ENCODE measurements at regions not wholly inside any gene's neighbourhood (a gene's known extent, or its start where the extent isn't known, plus 50 kb on each side); places are given as distances from the start of the nearest gene placed in this dataset.
"Not testable (repeated sequence)": the region's sequence is repeated elsewhere in the genome, so short reads cannot be mapped to it uniquely, and the experiment has no call there.

DNA sequence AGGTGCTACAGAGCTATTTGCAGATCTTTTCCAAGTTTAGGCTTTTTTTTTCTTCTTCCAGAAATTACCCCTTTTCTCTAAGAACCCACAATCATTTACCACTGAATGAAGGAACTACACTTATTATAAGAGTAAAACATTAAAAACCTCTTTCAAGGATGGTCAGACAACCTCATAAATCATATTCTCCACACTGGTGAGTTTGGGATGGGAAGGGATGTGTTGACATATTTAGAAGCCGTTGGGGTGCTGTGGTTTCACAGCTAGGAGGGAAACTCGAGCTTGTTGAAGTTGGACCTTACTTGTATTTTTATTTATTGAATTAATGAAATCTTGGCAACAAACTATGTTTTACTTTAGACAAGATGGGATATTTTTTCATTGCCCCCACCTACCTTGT is 289.4 kb upstream of the MEIS1 start:
- no peak overlapping the region for H3K27ac Mint-ChIP-seq (ENCODE audit: low read depth, unreplicated experiment)
- H3K4me1 Mint-ChIP-seq (ENCODE audit: insufficient read depth, unreplicated experiment) = peaks cover 6% of the 10 kb centered on the region
- no TSS peak for BruUV-seq (replicated peaks)
- no peaks in the 10 kb centered on the region for H3K36me3 Mint-ChIP-seq (ENCODE audit: insufficient read depth, unreplicated experiment)
- ChIA-PET CTCF (interaction anchor here (0.6 kb wide), 1 partner anchor 274 kb away, joined by 4 read pairs; no protein-coding TSS in a partner anchor), POLR2A (interaction anchor here (1.0 kb wide), 1 partner anchor 10 kb away, joined by 3 read pairs; no protein-coding TSS in a partner anchor)
- no peak for DNase-seq (ENCODE audit: unreplicated experiment)
- H3K9me3 Mint-ChIP-seq (ENCODE audit: unreplicated experiment) = no peaks in the 10 kb centered on the region
- H3K4me3 Mint-ChIP-seq (ENCODE audit: unreplicated experiment) = no peak overlapping the region
- intact Hi-C loops (cut with micrococcal nuclease) = no loop called here
- H3K27me3 Mint-ChIP-seq (ENCODE audit: insufficient read depth, unreplicated experiment) = no peaks in the 10 kb centered on the region
- TF ChIP-seq, protein P1, sequence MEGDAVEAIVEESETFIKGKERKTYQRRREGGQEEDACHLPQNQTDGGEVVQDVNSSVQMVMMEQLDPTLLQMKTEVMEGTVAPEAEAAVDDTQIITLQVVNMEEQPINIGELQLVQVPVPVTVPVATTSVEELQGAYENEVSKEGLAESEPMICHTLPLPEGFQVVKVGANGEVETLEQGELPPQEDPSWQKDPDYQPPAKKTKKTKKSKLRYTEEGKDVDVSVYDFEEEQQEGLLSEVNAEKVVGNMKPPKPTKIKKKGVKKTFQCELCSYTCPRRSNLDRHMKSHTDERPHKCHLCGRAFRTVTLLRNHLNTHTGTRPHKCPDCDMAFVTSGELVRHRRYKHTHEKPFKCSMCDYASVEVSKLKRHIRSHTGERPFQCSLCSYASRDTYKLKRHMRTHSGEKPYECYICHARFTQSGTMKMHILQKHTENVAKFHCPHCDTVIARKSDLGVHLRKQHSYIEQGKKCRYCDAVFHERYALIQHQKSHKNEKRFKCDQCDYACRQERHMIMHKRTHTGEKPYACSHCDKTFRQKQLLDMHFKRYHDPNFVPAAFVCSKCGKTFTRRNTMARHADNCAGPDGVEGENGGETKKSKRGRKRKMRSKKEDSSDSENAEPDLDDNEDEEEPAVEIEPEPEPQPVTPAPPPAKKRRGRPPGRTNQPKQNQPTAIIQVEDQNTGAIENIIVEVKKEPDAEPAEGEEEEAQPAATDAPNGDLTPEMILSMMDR (IDR thresholded peaks at IDR 0.05; ENCODE audit: unreplicated experiment) = no peak

- intact Hi-C loops (cut with micrococcal nuclease); H3K4me3 Mint-ChIP-seq (ENCODE audit: unreplicated experiment); H3K9me3 Mint-ChIP-seq (ENCODE audit: unreplicated experiment); H3K4me1 Mint-ChIP-seq (ENCODE audit: insufficient read depth, unreplicated experiment); POLR2A ChIA-PET; H3K27me3 Mint-ChIP-seq (ENCODE audit: insufficient read depth, unreplicated experiment); BruUV-seq (replicated peaks); DNase-seq (ENCODE audit: unreplicated experiment); H3K36me3 Mint-ChIP-seq (ENCODE audit: insufficient read depth, unreplicated experiment); H3K27ac Mint-ChIP-seq (ENCODE audit: low read depth, unreplicated experiment): not testable (repeated sequence)
- CTCF ChIA-PET = interaction anchor here (0.6 kb wide), 1 partner anchor 281 kb away, joined by 4 read pairs; no protein-coding TSS in a partner anchor
Measured at GRCh38 chr2:66144324-66144723, 290.6 kb upstream of the MEIS1 start.

DNA sequence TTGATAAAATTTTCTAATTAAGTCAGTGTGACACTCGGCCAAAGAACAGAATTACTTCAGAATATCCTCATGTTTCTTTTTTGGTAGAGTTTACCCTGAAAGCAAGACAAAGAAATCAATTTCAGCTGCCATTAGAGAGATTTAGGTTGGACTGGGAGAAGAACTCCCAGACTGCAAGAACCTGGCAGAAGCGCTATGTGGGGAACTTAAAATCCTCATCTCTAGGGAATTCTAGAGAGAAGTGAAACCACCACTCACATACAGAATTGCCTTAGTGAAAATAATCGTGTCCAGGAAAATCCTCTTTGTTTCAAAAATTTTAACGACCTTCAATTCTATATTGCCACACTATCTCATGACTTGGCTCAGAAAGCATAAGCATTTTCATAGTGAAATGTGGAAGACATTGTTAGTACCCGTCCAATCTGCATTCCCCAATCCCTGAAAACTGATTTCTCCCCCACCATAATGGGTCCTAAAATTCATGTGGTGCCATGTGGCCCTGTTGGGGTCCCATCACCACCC is 297.3 kb upstream of the MEIS1 start:
- Mint-ChIP-seq H3K27ac (ENCODE audit: low read depth, unreplicated experiment) (no peak overlapping the region), H3K4me1 (ENCODE audit: insufficient read depth, unreplicated experiment) (no peaks in the 10 kb centered on the region), H3K36me3 (ENCODE audit: insufficient read depth, unreplicated experiment) (no peaks in the 10 kb centered on the region), H3K27me3 (ENCODE audit: insufficient read depth, unreplicated experiment) (no peaks in the 10 kb centered on the region), H3K4me3 (ENCODE audit: unreplicated experiment) (no peak overlapping the region), H3K9me3 (ENCODE audit: unreplicated experiment) (no peaks in the 10 kb centered on the region)
- CTCF ChIA-PET = no interaction called here
- POLR2A ChIA-PET = no interaction called here
- BruUV-seq (replicated peaks) = no TSS peak
- DNase-seq (ENCODE audit: unreplicated experiment) = no peak
- intact Hi-C loops (cut with micrococcal nuclease) = no loop called here
- TF ChIP-seq, protein P1 (IDR thresholded peaks at IDR 0.05; ENCODE audit: unreplicated experiment) = no peak

DNA sequence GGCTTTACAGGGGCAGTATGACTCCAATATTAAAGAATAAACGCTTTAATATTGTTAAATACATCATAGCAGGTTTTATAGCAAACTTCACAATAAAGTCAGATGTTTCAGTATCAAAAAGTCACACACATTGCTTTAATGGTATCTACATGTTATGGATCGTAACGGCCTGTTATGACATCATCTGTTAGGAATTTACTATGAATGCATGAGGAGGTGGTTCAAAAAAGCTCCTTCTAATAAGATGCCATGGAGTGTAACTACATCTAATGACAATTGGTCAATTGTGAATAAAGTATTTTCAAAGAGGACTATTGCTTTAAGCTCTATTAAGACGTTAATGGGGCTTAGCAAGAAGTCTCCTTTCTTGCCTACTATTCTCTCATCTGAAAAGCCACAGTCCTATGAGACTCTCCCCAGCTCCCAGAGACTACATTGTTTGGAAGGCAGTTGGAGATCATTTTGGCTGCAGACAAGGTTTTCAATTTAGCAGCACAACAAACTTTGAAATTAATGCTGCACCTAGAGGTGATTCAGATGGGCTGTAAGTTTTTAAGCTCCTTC is 300.7 kb upstream of the MEIS1 start:
- H3K36me3 Mint-ChIP-seq (ENCODE audit: insufficient read depth, unreplicated experiment) = no peaks in the 10 kb centered on the region
- TF ChIP-seq, protein P1 (IDR thresholded peaks at IDR 0.05; ENCODE audit: unreplicated experiment) = no peak
- intact Hi-C loops (cut with micrococcal nuclease) = no loop called here
- POLR2A ChIA-PET = interaction anchor here (0.6 kb wide), 1 partner anchor 14 kb away, joined by 3 read pairs; no protein-coding TSS in a partner anchor
- H3K27me3 Mint-ChIP-seq (ENCODE audit: insufficient read depth, unreplicated experiment) = no peaks in the 10 kb centered on the region
- no peak overlapping the region for H3K4me3 Mint-ChIP-seq (ENCODE audit: unreplicated experiment)
- H3K27ac Mint-ChIP-seq (ENCODE audit: low read depth, unreplicated experiment) = no peak overlapping the region
- H3K4me1 Mint-ChIP-seq (ENCODE audit: insufficient read depth, unreplicated experiment) = no peaks in the 10 kb centered on the region
- CTCF ChIA-PET = no interaction called here
- BruUV-seq (replicated peaks) = no TSS peak
- no peak for DNase-seq (ENCODE audit: unreplicated experiment)
- no peaks in the 10 kb centered on the region for H3K9me3 Mint-ChIP-seq (ENCODE audit: unreplicated experiment)

Measured in MCF 10A (cell line).